Body of pancreas (tissue), 4 donors: ENCODE measurements at regions not wholly inside any gene's neighbourhood (a gene's known extent, or its start where the extent isn't known, plus 50 kb on each side); places are given as distances from the start of the nearest gene placed in this dataset.

Source experiments
- POLR2A ChIP-seq, 3 donors: fragments of 450-650 bp; IDR thresholded peaks; one replicate each; pipeline ENCODE4 v1.6.1; 2016; ENCODE audit warnings: antibody characterized with exemption in 3 of 3, mild to moderate bottlenecking in 2 of 3
- TF ChIP-seq, protein P1 (sequence below), 7 experiments: fragments of 450-650 bp in 4 of 7; fragments of 200-600 bp in 3 of 7; sonication (generic) in 3 of 7; IDR thresholded peaks; one replicate each; pipeline ENCODE4 v1.5.1; 2016 to 2019; ENCODE audit warnings: antibody characterized with exemption in 7 of 7

DNA sequence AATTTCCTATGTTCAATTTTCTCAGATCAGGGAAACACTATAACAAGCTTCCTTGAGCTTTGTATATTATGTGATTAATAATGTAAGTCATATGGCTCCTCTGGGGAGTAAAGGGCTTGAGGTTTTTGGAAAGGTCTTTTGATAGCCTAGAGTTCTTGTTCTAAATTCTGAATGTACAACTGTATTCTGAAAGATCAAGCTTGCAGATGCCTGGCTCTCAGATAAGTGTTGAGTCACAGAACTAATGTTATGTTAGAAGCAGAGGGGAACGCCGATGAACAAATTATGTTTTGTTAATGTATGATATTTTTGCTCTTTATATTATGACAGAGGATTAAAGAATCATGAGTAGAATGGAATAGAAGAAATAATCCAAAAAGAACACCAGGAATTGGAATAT, 170.1 kb downstream of the RPRM start:
- TF ChIP-seq, protein P1, sequence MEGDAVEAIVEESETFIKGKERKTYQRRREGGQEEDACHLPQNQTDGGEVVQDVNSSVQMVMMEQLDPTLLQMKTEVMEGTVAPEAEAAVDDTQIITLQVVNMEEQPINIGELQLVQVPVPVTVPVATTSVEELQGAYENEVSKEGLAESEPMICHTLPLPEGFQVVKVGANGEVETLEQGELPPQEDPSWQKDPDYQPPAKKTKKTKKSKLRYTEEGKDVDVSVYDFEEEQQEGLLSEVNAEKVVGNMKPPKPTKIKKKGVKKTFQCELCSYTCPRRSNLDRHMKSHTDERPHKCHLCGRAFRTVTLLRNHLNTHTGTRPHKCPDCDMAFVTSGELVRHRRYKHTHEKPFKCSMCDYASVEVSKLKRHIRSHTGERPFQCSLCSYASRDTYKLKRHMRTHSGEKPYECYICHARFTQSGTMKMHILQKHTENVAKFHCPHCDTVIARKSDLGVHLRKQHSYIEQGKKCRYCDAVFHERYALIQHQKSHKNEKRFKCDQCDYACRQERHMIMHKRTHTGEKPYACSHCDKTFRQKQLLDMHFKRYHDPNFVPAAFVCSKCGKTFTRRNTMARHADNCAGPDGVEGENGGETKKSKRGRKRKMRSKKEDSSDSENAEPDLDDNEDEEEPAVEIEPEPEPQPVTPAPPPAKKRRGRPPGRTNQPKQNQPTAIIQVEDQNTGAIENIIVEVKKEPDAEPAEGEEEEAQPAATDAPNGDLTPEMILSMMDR (IDR thresholded peaks at IDR 0.05) = no peak
- no peak for TF ChIP-seq POLR2A (IDR thresholded peaks at IDR 0.05)
